HG03442 (cell line): ENCODE measurements at regions not wholly inside any gene's neighbourhood (a gene's known extent, or its start where the extent isn't known, plus 50 kb on each side); places are given as distances from the start of the nearest gene placed in this dataset.
"Not testable (repeated sequence)": the region's sequence is repeated elsewhere in the genome, so short reads cannot be mapped to it uniquely, and the experiment has no call there.

ENCODE experiments used
- ATAC-seq: cut with Tn5 transposase; IDR thresholded peaks from one replicate; pipeline ENCODE4 v1.9.1; 2021; ENCODE audit warnings: mild to moderate bottlenecking, moderate library complexity; ENCODE audit not compliant: unreplicated experiment

- ATAC-seq: not testable (repeated sequence)
These were observed 66.3 kb downstream of the FAM72C start for GRCh38 chr1:143905214-143906179.

DNA sequence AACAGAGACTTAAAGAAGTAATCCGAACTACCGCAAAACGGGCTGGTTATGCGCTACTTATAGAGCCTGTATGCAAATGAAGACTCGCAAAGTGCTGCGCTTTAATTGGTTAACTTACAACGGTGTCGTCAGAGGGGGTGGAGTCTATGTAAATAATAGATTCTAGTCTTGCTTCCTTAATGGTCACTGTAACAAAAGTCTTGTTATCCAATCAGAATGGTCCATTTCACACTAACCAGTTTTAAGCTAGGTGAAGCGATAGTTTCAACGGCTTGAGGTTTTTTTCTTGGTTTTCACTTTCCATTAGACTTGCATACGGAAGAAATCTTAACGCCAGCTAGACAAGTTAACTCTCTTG is 67.2 kb downstream of the FAM72C start:
- not testable (repeated sequence) for ATAC-seq

DNA sequence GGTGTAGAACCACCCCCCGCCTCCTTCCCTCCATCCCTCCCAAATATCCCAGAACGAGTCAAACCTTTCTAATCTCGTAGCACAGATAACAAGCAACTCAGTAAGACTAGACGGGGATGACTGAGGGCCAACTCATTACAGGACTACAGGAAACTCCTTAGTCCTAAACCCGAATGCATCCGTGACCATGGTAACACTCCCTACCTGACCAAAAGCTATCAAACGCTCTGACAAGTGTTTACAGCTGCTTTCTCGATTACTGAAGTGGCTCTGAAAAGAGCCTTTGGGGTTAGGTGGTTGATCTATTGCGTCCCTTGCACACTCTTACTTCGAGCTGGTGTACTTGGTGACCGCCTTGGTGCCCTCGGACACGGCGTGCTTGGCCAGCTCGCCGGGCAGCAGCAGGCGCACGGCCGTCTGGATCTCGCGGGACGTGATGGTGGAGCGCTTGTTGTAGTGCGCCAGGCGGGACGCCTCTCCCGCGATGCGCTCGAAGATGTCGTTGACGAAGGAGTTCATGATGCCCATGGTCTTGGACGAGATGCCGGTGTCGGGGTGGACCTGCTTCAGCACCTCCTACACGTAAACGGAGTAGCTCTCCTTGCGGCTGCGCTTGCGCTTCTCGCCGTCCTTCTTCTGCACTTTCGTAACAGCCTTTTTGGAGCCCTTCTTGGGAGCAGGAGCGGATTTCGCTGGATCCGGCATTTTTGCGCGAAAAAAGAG is 67.7 kb downstream of the FAM72C start:
- ATAC-seq: not testable (repeated sequence)

DNA sequence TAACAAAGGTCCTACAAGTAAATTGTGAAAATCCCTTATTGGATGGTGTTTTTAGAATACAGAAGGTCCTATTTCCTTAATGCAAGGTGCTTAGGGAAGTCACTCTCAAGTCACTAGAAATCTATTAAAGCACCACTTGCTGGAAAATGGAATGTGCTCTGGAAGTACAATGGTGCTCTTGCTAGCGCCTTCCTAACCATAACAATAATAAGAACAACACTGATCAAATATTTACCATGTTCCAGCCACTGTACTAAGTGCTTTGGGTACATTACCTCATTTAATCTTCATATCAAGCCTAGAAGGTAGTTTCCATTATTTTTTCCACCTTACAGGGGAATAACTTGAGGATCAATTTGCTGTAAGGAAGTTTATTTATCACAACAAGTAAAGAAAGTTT is 75.4 kb downstream of the FAM72C start:
- ATAC-seq: not testable (repeated sequence)

DNA sequence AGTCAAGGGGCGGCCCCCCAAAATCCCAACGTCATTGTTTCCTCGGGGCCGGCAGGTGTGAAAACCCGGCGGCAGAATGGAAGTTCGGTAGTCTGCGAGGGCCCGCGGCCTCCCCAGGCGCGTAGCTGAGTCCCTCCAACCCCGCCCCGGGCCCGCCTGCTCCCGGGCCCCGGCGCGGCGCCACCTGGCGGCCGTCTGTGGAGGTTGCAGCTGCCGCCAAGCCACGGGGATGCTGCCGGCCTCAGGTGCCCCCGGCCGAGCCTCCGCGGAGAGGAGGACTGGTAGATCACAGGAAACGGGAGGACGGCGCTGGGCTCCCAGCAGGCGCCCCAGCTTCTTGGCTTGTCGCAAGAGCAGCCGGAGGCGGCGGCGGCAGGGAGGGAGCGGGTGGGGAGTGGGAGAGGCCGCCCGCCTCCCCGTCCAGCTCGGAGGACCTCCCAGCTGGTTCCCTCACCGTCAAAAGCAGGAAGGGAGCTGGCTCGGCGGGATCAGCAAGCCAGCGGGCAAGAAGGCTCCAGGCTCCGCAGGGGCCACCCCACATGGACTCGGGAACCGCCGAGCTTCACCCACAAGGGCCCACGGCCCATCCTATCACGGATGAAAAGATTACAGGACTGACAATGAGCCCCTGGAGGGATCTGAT is 86.7 kb downstream of the FAM72C start:
- ATAC-seq: peak; percentile 89

DNA sequence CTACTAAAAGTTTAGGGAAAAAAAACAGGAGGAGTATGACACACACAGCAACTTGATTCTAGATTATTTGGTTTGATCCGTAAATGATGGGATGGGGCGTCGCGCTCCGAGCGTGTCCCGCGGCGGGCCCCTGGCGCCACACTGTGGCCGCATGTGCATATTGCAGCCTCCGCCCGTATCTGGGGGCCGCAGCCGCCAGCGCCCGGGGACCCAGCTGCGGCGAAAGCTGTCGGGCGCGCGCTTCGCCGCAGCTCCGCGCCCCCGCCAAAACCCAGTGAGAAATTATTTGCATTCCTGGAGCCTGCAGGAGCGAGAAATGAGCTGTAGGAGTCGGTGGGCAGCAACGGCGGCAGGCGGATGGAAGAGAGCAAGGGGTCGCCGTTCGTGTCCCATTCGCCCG is 87.3 kb downstream of the FAM72C start:
- ATAC-seq: peak; percentile 82

DNA sequence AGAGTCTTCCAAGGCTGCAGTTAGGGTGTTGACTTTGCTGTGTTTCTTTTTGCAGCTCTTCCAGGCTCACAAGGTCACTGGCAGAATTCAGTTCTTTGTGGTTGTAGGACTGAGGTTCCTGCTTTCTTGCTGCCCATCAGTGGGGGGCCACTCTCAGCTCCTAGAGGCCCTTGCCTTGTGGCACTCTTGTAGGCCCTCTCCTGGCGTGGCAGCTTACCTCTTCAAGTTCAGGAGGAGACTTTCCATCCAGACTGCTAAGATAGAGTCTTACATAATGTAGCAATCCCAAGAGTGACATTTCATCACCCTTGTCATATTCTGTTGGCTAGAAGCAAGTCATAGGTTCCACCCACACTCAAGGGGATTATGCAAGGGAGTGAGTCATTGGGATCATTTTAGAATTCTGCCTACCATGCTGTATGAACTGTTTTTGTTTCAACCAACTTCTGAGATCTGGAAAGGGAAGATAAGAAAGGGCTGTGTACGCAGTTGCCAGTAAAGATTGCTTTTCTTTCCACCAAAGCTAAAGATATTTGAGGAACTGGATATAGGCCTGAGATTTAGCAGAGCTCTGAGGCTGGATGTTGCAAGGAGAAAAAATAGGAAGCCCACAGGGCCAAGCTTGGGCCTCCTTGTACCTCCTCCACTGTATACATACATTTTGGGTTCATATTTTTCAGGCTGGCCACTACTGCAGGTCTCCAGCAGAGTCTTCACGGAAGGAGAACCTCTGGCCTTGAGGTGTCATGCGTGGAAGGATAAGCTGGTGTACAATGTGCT is 91.8 kb downstream of the FAM72C start:
- not testable (repeated sequence) for ATAC-seq

GRCh38 chr1:143875947-143876346 is 95.8 kb downstream of the FAM72C start:
- not testable (repeated sequence) for ATAC-seq

GRCh38 chr1:143874625-143875024 is 97.2 kb downstream of the FAM72C start:
- ATAC-seq: not testable (repeated sequence)

- not testable (repeated sequence) for ATAC-seq
These were observed 98.1 kb downstream of the FAM72C start for GRCh38 chr1:143873650-143874049.

- not testable (repeated sequence) for ATAC-seq
These were observed 101.4 kb downstream of the FAM72C start for GRCh38 chr1:143870388-143870787.

DNA sequence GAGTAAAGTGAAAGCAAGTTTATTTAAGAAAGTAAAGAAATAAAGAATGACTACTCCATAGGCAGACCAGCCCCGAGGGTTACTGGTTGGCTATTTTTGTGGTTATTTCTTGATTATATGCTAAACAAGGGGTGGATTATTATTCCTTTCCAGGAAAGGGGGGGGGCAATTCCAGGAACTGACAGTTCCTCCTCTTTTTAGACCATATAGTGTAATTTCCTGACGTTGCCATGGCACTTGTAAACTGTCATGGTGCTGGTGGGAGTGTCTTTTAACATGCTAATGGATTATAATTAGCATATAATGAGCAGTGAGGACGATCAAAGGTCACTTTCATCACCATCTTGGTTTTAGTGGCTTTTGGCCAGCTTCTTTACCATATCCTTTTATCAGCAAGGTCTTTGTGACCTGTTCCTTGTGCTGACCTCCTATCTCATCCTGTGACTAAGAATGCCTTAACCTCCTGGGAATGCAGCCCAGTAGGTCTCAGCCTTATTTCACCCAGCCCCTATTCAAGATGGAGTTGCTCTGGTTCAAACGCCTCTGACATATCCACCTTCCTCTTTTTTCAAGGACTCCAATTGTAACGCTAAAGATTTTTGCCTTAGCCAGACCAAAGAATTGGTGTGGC is 104.1 kb downstream of the FAM72C start:
- not testable (repeated sequence) for ATAC-seq

DNA sequence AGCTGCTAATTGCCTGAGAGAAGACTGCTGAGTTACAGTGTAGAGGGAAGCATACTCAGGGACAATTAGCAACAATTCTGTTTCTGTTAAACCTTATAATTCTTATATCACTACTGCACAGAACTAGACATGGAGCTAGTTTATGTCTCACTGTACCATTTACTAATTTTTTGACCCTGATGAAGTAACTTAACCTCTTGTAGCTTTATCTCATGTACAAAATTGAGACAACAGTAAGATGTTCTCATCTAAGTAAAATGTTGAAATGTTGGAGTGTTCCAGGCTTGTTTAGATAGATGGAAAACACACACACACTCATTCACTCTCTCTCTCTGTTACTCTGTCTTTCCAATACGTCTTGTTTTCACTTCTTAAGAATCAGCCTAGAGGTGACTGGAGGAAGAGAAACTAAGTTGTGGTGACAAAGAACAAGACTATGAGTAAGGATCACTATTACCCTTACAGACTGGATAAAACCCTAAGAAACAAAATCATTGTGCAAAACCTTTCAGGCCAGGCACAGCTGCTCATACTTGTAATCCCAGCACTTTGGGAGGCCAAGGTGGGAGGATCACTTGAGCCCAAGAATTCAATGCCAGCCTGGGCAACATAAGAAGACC is 107.8 kb downstream of the FAM72C start:
- ATAC-seq: peak; percentile 82

- ATAC-seq: not testable (repeated sequence)
These were observed 109.1 kb downstream of the FAM72C start for GRCh38 chr1:143862722-143863121.

DNA sequence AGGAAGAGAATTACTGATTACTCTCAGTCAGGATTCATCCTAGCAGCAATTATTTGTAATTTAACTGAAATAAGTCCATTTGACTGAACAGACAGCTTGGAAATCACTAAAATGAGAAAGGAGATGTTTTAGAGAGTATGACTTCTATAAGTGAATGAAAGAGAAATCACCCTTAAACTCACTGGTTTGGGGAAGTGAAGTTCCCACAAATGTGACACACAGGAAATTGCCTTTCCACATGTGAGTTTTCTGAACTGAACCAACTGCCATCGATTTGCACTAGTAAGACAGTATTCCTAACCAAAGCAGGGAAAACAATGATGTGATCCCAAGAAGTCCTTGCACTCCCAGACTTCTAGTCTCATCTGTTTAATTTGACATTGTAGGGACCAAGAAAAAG is 110.5 kb downstream of the FAM72C start:
- not testable (repeated sequence) for ATAC-seq

DNA sequence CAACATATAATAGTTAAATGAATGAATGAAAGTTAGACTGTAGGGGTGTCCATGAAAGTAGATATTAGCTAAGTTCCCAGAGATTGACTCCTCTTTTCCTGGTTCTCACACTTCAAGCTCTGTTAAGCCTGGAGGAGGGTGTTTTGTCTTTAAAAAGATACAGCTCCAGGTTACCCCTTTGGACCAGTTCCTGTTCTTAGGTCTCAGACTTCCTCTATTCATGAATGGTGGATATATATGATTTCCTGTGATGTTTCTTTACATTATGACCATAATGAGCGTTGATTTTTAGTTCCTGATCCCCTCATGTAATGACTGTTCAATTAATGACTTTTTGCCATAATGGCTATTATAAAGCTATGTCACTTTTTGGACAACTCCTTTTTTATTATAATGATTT is 115.9 kb downstream of the FAM72C start:
- not testable (repeated sequence) for ATAC-seq

GRCh38 chr1:143854069-143854468 is 117.7 kb downstream of the FAM72C start:
- ATAC-seq: not testable (repeated sequence)

GRCh38 chr1:143850637-143851036 is 121.1 kb downstream of the FAM72C start:
- not testable (repeated sequence) for ATAC-seq

- not testable (repeated sequence) for ATAC-seq
These were observed 122.9 kb downstream of the FAM72C start for GRCh38 chr1:143848859-143849258.

DNA sequence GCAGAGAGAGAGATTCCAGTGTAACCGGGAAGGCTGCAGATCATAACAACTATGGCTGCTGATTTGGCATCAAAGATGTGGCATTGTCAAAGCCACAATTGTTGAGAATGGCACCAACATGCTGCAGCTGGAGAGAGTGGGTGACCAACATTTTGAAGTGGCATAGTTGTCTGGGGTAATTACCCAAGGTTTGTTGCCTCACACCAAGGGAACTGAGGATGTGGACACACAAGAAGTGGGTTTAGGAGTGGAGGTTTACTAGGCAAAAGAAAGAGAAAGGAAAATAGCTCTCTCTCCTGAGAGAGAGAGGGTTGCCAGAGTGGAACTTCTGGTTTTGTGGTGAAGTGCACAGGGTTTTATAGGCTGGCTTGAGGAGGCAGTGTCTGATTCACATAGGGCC is 126.6 kb downstream of the FAM72C start:
- not testable (repeated sequence) for ATAC-seq
